Natural killer cell (primary cell): ENCODE measurements at regions not wholly inside any gene's neighbourhood (a gene's known extent, or its start where the extent isn't known, plus 50 kb on each side); places are given as distances from the start of the nearest gene placed in this dataset.
"Not testable (repeated sequence)": the region's sequence is repeated elsewhere in the genome, so short reads cannot be mapped to it uniquely, and the experiment has no call there.

Source experiments
- ATAC-seq, 3 donors: fragments of 150-1000 bp in 2 of 3; fragments of 200-7000 bp in 1 of 3; cut with Tn5 transposase; 1 replicate in 1 of 3; 2 replicates in 2 of 3; pipeline ENCODE4 v1.10.0; 2021; ENCODE audit warnings: mild to moderate bottlenecking in 2 of 3, moderate library complexity in 2 of 3
- DNase-seq, 2 donors: peaks; one replicate each; pipeline versions ENCODE4 v3.0.0 to v3.0.0-alpha.2; 2013 to 2021; ENCODE audit warnings: mixed read lengths in 1 of 2
- H3K27ac ChIP-seq: one replicate; pipeline ENCODE4 v1.5.1; 2013; ENCODE audit warnings: mild to moderate bottlenecking, low read length
- H3K27me3 ChIP-seq: one replicate; pipeline ENCODE4 v1.6.1; 2013; ENCODE audit warnings: low read length; ENCODE audit not compliant: control insufficient read depth, insufficient read depth
- H3K36me3 ChIP-seq: one replicate; pipeline ENCODE4 v1.6.1; 2013; ENCODE audit warnings: low read length; ENCODE audit not compliant: control insufficient read depth, insufficient read depth
- H3K4me1 ChIP-seq: one replicate; pipeline ENCODE4 v1.6.1; 2013; ENCODE audit warnings: low read length; ENCODE audit not compliant: control insufficient read depth, insufficient read depth
- H3K4me3 ChIP-seq: one replicate; pipeline ENCODE4 v1.5.1; 2013; ENCODE audit warnings: low read length
- H3K9me3 ChIP-seq: one replicate; pipeline ENCODE4 v1.6.1; 2013; ENCODE audit warnings: low read length; ENCODE audit not compliant: control insufficient read depth, insufficient read depth
- H3K27ac Mint-ChIP-seq, 2 donors: one replicate each; pipeline ENCODE4 v1.8.0; 2022; ENCODE audit warnings: mild to moderate bottlenecking in 2 of 2, mixed read lengths in 2 of 2, moderate library complexity in 1 of 2
- H3K27me3 Mint-ChIP-seq, 2 donors: one replicate each; pipeline ENCODE4 v1.8.0; 2022; ENCODE audit warnings: low read depth in 2 of 2, mixed read lengths in 2 of 2
- H3K36me3 Mint-ChIP-seq: one replicate; pipeline ENCODE4 v1.8.0; 2022; ENCODE audit warnings: mixed read lengths
- H3K4me1 Mint-ChIP-seq, 2 donors: one replicate each; pipeline ENCODE4 v1.8.0; 2022; ENCODE audit warnings: mixed read lengths in 2 of 2
- H3K4me3 Mint-ChIP-seq: one replicate; pipeline ENCODE4 v1.8.0; 2022; ENCODE audit warnings: mild to moderate bottlenecking, moderate library complexity, mixed read lengths
- H3K9me3 Mint-ChIP-seq, 2 donors: one replicate each; pipeline ENCODE4 v1.8.0; 2022; ENCODE audit warnings: mixed read lengths in 2 of 2
- WGBS: methylation state at CpG from one replicate; pipeline ENCODE4 v1.1.7; 2013; ENCODE audit warnings: missing lambda C conversion rate; ENCODE audit not compliant: insufficient coverage; 5-methylcytosine and 5-hydroxymethylcytosine counted together
- intact Hi-C: fragments of 100-400 bp; cut with micrococcal nuclease; formaldehyde crosslinking; loops from one replicate; pipeline ENCODE4 v1.14.2; 2022
- TF ChIP-seq, protein P1 (sequence below): fragments of 200-600 bp; IDR thresholded peaks from one replicate; pipeline ENCODE4 v1.8.0; 2022; ENCODE audit warnings: antibody characterized with exemption

DNA sequence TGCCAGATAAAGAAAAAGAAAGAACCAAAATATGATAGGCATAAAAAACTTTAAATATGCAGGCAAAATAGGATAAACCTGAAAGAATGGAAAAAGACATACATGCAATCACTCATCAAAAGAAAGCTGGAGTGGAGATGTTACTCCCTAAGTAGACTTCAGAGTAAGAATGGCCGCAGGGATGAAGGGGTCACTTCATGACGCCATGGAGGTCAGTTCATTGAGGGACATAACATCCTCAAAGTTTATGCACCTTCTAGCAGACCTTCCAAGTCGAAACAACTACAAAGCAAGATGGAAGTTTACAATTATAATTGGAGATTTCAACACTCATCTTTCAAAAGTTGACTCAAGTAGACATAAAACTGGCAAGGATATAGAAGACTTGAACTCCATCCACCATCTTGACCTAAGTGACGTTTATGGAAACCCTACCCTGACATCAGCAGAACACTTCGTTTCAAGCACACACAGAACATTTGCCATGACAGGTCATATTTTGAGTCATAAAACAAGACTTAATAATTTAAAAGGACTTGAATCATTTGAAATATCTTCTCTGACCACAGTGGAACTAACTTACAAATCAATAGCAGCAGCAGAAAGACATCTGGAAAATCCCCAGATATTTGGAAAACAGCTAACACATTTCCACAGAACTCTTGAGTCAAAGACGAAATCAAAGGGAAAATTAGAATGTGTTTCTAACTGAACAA lies 106.0 kb upstream of the LRPAP1 start:
- WGBS: 87% methylated on average over 5 of the region's 6 CpGs
- H3K4me1 Mint-ChIP-seq: no peaks in the 10 kb centered on the region
- H3K27me3 Mint-ChIP-seq: peaks cover 0 to 8% of the 10 kb centered on the region in 2 donors

GRCh38 chr4:3637326-3638016 lies 105.2 kb upstream of the LRPAP1 start:
- DNase-seq (no peak), ATAC-seq (no peak)
- no peaks in the 10 kb centered on the region for H3K36me3 Mint-ChIP-seq
- Histone ChIP-seq H3K27ac (no peak overlapping the region), H3K4me3 (no peak overlapping the region), H3K4me1 (no peaks in the 10 kb centered on the region), H3K9me3 (no peaks in the 10 kb centered on the region), H3K27me3 (no peaks in the 10 kb centered on the region), H3K36me3 (no peaks in the 10 kb centered on the region)
- no peak overlapping the region for H3K27ac Mint-ChIP-seq
- peaks cover 0 to 8% of the 10 kb centered on the region in 2 donors for H3K27me3 Mint-ChIP-seq
- no peaks in the 10 kb centered on the region for H3K9me3 Mint-ChIP-seq
- TF ChIP-seq, protein P1, sequence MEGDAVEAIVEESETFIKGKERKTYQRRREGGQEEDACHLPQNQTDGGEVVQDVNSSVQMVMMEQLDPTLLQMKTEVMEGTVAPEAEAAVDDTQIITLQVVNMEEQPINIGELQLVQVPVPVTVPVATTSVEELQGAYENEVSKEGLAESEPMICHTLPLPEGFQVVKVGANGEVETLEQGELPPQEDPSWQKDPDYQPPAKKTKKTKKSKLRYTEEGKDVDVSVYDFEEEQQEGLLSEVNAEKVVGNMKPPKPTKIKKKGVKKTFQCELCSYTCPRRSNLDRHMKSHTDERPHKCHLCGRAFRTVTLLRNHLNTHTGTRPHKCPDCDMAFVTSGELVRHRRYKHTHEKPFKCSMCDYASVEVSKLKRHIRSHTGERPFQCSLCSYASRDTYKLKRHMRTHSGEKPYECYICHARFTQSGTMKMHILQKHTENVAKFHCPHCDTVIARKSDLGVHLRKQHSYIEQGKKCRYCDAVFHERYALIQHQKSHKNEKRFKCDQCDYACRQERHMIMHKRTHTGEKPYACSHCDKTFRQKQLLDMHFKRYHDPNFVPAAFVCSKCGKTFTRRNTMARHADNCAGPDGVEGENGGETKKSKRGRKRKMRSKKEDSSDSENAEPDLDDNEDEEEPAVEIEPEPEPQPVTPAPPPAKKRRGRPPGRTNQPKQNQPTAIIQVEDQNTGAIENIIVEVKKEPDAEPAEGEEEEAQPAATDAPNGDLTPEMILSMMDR: no peak
- intact Hi-C loops: no loop called here
- no peak overlapping the region for H3K4me3 Mint-ChIP-seq
- H3K4me1 Mint-ChIP-seq: no peaks in the 10 kb centered on the region
- WGBS: 82% methylated on average over 18 of the region's 19 CpGs

More for the DNA sequence above, 106.0 kb upstream of the LRPAP1 start:
- TF ChIP-seq, protein P1: no peak
- Histone ChIP-seq H3K4me3 (no peak overlapping the region), H3K27ac (no peak overlapping the region), H3K4me1 (no peaks in the 10 kb centered on the region), H3K36me3 (no peaks in the 10 kb centered on the region), H3K27me3 (no peaks in the 10 kb centered on the region), H3K9me3 (no peaks in the 10 kb centered on the region)
- intact Hi-C loops: no loop called here
- no peaks in the 10 kb centered on the region for H3K9me3 Mint-ChIP-seq
- ATAC-seq: no peak
- no peaks in the 10 kb centered on the region for H3K36me3 Mint-ChIP-seq
- no peak overlapping the region for H3K27ac Mint-ChIP-seq
- DNase-seq: no peak
- H3K4me3 Mint-ChIP-seq: no peak overlapping the region

DNA sequence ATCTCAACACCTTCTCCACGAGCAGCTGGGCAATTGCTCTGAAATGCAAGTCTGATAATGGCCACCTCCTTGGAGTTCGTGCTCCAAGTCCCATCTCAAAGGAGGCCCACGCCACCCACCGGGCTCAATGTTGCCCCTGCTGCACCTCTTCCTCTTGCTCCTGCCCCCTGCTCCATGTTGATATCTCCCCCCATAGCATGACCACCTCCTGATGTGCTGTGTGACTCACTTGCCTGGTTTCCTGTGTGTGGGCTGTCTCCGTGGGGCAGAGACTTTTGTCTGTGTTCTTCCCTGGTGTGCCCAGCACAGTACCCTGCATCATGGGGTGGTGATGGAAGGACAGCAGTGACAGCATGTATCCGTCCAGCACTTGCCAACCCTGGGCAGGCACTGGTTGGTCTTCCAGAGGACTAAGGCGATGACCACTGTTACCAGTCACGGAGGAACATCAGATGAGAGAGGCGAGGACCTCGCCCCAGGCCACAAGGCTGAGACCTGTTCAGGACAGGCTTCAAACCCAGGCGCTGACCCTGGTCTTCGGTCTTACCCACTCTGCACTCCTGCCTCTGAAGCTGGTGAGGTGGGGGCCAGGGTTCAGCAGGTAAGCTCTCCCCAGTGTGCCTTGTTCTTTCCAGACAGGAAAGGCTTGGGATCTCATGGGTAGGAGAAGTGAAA lies 104.6 kb upstream of the LRPAP1 start:
- Mint-ChIP-seq H3K36me3 (no peaks in the 10 kb centered on the region), H3K4me3 (no peak overlapping the region), H3K9me3 (no peaks in the 10 kb centered on the region), H3K27me3 (peaks cover 0 to 8% of the 10 kb centered on the region in 2 donors), H3K4me1 (no peaks in the 10 kb centered on the region), H3K27ac (no peak overlapping the region)
- ATAC-seq (no peak), DNase-seq (no peak)
- TF ChIP-seq, protein P1: no peak
- 87% methylated on average over 12 of the region's 12 CpGs for WGBS
- H3K9me3 ChIP-seq: no peaks in the 10 kb centered on the region
- no peak overlapping the region for H3K27ac ChIP-seq
- H3K27me3 ChIP-seq: no peaks in the 10 kb centered on the region
- no peaks in the 10 kb centered on the region for H3K36me3 ChIP-seq
- H3K4me1 ChIP-seq: no peaks in the 10 kb centered on the region
- H3K4me3 ChIP-seq: no peak overlapping the region
- intact Hi-C loops: no loop called here

GRCh38 chr4:3636020-3636419 lies 103.8 kb upstream of the LRPAP1 start:
- H3K4me1 Mint-ChIP-seq, H3K27me3 Mint-ChIP-seq, H3K4me1 ChIP-seq, H3K27me3 ChIP-seq, H3K27ac Mint-ChIP-seq, H3K9me3 Mint-ChIP-seq, intact Hi-C loops, ATAC-seq, H3K36me3 ChIP-seq, H3K4me3 ChIP-seq, H3K9me3 ChIP-seq, DNase-seq, H3K4me3 Mint-ChIP-seq, H3K36me3 Mint-ChIP-seq, H3K27ac ChIP-seq: not testable (repeated sequence)
- 61% methylated on average over 2 of the region's 2 CpGs for WGBS
